HG03378 (cell line): ENCODE measurements at regions not wholly inside any gene's neighbourhood (a gene's known extent, or its start where the extent isn't known, plus 50 kb on each side); places are given as distances from the start of the nearest gene placed in this dataset.

Experiments
- ATAC-seq: cut with Tn5 transposase; IDR thresholded peaks from one replicate; pipeline ENCODE4 v1.9.1; 2021; ENCODE audit warnings: mild to moderate bottlenecking, moderate library complexity; ENCODE audit not compliant: unreplicated experiment

DNA sequence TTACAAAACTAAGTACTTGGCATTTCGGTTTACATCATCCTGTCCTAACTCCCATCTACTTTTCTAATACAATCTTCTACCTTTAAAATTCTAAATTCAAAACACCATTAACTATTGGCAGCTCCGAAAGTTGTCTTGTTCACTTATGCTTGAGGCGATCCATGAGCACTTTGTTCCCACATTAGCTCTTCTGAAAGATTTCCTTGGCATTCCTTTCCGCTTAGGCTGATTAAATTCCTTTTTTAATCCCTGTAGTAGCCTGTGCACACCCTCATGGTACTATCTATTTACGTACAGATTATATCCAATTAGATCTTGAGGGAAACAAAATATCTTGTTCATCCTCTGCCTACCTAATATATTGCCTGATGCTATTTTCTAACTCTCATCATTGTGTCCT is 480.7 kb downstream of the PRKD1 start:
- no peak for ATAC-seq

DNA sequence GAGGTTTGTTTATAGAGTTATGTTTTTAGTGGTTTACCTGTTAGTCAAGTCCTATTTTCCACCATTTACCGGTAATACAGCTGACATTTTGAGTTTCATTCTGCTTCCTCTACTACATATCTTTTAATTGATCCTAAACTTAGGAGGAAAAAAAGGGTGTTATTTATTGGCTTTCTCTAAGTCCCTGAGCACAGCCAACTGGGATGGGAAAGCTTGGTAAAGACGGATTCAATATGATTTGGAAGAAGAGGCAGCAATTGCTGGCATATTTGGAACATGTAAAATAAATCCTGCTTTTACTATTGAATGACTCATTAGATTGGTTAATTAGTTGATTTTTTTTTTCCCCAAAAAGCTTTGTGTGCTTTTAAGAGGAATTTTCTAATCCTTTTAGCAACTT is 475.7 kb downstream of the PRKD1 start:
- no peak for ATAC-seq

DNA sequence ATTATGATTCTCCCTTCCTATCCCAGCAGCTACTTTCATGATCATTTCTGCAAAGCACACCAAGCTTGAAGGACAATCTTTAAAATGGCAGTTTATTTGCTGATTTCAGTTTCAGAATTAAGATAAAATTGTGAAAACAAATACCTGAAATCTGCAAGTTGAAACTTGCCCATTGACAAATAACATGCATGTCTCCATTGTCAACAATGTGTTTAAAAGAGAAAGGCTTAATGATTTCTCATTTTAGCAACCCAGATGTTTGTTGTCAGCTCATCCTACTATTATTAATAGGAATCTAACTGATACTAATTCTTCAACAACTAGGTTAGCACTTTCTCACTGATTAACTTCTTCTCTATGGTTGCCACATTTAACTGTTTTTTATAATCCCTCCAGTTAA is 474.6 kb downstream of the PRKD1 start:
- ATAC-seq = no peak

DNA sequence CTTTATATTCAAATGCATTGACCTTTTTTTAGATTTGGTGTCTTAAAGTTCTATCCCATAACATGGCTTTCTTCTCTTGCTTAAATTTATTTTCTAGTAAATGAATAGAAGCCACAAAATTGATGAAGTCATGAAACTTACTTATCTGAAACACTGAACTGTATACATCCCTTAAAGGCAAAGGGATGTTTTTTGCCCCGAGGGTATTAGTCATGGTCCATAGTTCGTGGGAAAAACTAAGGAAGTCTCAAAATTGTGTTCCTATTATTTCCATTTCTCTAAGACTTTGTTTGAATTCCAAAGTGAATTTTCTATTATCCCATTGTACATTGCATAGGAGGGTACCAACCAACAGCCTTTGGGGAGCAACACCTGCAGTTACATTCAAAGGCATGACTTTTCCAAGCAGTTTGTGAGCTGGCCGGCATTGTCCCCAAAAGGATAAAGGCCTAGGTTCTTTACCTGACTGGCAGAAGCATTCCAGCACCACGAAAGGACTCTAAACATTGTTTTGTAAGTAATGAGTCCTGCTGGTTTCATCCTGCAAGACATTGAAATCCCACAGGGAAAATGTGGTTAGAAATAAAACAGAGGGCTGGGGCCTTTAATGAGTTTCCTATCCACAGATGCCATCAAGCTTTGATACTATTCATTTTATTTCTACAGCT is 473.5 kb downstream of the PRKD1 start:
- no peak for ATAC-seq

DNA sequence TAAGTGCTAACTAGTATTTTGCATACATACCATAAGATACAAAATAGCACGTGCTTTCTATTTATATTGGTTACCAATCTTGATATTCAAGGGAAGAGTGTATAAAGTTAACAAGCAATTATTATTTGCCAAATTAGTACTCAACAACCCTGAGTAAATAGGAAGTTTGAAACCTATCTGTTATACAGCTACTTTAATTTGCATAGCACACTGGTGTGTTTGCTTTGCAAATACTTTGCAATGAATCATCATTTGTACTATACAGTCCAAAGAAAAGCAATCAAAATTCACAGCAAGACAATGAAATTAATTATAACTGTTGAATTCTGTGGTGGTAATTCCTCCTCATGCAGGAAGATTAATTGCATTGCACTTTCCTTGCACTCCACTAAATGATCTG is 469.1 kb downstream of the PRKD1 start:
- no peak for ATAC-seq

DNA sequence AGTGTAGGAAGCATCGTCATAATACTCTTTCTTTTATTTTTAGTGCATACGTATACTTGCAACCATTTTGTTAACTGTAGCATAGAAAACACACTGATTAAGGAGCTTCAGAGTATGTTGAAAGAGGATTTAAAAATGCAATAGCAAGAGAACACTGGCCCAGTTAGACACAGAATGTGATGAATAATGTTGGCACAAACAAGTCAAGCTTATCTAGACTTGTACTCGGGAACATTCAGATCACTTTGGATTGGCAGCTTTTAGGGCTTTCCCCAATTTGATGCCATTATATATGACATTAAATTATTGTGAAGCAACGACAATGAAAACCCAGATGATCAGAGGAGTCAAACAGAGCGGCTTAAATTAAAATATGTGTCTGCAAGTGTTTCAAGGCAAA is 468.1 kb downstream of the PRKD1 start:
- no peak for ATAC-seq

DNA sequence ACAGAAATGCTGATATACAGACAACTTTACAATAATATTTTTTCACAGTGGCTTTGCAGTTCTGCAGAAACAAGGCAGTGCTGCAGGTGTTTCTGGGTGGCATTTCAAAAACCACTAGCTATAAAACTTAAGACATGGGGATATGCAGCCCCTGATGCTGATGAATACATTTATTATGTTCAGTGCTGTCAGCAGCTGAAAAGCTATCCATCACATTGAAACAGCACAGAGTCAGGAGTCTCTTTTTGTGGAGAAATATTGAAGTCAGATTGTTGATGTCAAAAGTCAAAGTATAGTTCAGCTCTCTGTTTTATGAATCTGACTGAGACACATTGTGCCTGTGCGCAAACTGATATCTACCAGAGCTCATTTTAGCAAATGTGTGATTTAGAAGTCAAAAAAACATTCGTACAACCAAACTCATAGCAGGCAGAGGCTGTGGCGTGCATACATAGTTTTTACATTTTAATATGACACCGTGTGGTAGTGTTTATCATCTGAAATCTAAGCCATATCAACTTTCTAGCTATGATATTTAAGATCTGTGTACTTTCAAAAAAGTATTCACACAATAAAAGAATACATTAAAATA is 467.6 kb downstream of the PRKD1 start:
- ATAC-seq = no peak

DNA sequence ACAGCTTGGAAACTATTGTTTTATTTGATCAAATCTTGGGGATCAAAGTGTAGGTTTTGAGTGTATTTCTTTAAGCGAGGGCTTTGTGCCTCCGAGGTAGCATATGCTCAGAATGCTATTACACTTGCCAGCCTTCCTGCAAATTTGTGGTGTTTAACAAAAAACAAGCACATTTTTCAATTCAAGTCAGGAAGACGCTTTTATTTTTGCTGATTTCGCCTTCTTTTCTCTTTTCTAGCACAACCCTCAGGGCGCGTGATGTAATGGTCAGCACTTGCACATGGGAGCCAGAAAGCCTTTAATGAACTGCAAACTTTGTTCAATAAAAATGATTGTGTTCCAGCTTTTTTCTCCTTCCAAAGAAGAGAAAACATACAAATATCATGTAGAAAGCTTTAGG is 466.5 kb downstream of the PRKD1 start:
- ATAC-seq = no peak

DNA sequence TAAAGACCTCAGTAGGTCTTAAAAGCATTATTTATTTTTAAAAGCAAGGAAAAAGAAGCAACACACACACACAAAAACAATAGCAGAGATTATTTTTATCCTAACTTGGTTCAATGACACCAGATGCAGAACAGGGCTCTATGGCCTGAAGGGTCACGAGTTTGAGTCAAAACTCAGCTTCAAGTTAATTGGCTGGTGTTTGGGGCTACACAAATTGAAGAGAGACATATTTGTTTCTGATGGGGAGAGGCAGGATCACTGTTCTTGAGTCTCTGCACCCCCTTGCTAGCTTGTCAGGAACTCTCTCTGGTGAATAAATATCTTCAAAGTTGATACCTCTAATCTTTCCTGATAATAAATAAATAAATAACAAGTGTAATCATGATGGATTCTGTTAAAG is 466.1 kb downstream of the PRKD1 start:
- ATAC-seq = no peak

DNA sequence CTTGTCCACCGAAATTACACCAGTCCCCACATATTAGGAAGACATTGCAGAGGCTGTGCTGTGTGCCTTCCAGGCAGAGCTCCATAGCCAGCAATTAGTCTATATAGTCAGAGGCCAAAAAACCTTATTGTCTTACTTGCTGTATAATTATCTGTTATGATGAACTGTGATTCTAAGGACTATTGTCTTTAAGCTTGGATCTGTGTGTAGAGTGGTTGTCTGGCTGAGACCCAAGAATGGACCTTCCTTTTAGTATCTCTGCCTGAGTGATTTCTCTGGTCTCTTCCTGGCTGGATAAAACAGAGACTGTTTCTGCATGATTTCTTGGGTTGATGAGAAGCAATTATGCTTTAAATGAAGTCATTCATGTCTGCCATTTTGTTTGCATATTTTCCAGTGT is 465.3 kb downstream of the PRKD1 start:
- ATAC-seq = no peak

DNA sequence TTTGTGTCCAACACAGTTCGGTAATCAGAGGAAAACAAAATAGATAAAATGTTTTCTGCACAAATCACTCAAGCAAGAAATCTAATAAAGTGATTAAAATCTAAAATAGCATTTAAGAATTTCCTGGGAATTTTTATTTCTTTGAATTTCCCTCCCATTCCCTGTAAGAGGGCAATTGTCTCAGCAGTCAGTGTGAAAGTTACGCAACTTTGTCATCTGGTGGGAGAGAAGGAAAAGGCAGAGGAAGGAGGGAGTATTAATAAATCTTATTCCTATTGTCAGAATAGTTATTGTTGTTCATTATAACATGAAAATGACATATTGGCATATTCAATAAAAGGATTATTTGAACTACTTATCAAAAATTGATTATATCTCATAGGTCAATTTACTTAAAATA is 464.9 kb downstream of the PRKD1 start:
- ATAC-seq = no peak

DNA sequence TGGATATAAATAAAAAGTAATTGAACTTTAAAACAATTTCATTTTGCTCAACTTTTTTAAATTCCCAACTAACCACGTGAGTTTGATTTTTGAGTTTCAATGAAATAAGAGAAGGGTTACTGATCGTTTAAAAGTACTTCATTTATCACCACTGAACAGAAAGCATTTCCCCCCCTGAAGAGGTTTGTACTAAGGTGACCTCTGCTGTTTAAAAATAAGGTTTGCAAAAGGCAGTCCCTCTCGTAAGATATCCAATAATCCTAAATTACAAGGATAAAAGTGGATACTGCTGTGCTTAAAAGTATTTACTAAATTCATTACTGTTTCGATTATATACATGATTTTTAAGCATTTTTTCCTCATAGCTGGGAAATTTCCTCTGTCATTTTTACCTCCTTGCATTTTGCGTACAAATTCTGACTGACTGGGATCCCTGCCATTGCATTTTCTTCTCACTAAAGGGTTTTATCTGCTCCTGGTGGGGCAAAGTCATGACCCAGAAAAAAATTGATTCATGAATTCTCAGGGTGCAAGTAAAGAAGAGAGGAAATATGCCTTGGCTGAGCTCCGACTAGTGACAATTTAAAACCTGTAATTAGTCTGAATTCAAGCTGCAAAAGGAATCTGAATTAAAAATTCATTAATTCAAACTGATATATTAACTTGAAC is 463.8 kb downstream of the PRKD1 start:
- no peak for ATAC-seq

DNA sequence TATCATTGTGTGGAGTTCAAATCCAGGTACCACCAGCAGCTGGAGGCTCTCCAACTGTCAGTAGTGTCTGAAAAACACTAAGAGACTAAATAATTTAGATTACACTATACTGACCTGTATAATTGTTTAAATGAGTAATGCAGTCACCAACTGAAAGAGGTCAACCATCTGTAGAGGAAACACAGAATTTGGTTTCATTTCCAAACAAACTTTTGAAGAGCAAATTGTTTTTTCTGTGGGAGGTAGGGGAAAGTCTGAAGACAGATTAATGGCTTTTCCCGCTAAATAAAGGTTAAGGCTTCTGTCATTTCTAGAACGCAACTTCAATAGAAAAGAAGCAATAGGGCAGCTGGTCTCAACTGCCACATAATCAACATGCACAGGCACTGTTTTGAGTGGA is 462.6 kb downstream of the PRKD1 start:
- ATAC-seq = no peak

DNA sequence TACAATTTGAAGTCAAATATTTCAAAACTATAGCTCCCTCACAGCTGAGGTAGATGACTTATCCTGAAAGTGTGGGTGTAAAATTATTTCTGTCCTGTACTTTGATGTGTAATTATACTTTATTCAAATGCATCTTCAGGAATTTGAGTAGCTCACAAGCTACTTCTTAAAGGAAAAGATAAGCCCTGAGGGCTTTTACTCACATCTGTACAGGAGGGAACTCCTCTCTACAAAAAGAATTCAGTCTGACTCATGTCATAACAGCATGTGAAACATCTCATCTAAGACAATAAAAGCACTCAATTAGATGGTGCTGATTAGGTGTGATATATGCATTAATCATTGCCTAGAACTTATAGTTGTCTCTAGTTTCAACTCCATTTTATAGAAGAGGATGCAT is 452.0 kb downstream of the PRKD1 start:
- no peak for ATAC-seq

DNA sequence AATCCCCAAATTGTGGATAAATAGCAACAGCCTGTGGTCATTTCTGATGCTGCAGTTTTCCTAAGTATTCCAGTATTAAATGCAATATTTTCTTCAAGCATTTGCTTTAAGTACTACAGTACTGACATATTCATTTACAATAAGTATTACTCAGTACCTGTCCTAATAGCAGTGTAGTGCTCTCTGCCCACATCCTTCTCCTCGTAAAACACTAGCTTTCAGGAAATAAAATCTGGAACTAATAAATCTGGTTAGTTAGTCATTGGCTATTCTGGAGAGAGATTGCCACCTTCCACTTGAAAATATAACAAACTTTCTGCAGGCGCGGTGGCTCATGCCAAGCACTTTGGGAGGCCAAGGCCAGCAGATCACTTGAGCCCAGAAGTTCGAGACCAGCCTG is 441.5 kb downstream of the PRKD1 start:
- ATAC-seq = no peak

DNA sequence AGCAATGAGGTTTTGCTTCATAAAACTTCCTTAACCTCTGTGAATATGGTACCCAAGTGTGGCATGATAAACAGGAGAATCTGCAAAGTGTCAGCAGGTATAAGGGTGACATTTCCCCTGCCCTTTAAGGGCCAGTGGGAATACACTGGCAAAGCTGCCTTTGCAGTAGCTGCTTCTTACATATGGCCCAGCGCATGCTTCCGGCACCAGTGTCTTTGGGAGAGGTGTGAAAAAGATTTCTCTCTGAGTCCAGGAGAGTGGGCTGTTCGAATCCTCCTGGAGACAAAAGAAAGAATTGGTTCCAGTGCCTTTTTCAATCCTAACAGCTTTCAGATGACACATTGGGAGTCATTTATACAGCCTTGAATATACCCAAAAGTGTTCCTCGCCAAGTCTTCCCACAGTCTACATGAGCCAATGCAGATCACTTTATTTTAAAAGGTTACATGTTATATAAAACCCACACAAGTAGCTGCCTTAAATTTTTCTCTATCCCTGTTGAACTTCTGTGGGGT is 437.7 kb downstream of the PRKD1 start:
- no peak for ATAC-seq

DNA sequence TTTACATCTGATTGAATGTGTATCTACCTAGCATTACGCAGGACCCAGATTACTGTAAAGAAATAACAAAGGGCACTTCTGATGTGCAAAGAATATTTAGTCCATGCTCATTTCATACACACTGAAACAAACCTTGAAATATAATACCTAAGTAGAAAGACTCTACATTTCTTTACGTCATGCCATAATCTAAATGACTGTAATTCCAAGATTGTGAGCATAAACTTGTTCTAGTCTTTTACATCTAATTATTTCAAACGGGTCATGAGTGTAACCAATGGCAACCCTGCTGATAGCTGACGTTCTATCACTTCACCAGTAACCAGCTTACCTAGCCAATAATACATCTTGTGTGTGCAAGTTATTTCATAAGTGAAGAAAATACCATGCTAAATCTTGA is 433.8 kb downstream of the PRKD1 start:
- no peak for ATAC-seq

DNA sequence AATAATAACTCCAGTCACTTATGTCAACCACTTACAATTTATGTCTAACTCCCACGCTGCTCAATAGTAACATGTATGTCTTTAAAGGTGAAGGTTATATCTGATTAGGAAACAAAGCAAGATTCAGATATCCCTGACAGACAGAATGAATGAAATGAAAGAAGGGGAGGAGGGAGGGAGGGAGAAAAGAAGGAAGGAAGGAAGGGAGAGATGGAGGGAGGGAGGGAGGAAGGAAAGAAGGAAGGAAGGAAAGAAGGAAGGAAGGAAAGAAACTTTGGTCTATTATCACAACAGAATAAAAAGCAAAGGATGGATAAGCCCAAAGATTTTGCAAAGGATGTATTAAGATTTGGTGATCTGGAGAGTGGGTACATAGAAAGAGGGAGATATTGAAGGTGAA is 433.3 kb downstream of the PRKD1 start:
- ATAC-seq = no peak

DNA sequence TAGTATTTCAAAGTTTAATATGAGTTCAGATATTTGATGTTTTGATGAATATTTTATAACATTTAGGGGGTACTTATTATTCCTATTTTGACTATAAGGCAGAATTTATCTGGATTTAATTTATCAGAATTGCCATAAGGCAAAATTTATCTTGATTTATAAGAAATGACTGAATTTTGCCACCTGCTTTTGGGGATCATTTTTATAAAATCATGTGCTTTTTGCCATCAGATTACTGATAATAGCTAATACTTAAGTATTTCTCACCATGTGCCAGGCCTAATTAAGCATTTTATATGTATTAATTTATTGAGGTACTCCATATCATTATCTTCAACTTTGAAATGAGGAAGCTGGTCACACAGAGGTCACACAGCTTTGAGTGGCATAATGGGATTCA is 423.7 kb downstream of the PRKD1 start:
- no peak for ATAC-seq

DNA sequence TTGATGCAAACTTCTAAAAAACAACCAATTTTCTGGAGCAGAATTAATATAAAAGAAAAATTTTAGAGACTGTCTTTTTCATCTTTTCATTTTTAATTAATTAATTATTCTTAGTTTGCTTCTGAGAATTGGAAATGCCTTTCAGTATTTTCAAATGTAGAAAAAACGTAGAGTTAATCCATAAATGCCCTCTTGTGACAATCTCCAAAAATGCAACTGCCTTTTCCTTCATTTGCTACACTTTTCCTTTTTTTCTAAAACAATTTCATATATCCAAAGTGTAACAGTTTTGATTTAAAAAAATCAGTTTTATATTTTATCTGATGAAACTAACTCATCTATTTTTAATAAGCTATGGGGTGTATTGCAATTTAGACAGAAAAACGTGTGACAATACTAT is 409.3 kb downstream of the PRKD1 start:
- no peak for ATAC-seq

DNA sequence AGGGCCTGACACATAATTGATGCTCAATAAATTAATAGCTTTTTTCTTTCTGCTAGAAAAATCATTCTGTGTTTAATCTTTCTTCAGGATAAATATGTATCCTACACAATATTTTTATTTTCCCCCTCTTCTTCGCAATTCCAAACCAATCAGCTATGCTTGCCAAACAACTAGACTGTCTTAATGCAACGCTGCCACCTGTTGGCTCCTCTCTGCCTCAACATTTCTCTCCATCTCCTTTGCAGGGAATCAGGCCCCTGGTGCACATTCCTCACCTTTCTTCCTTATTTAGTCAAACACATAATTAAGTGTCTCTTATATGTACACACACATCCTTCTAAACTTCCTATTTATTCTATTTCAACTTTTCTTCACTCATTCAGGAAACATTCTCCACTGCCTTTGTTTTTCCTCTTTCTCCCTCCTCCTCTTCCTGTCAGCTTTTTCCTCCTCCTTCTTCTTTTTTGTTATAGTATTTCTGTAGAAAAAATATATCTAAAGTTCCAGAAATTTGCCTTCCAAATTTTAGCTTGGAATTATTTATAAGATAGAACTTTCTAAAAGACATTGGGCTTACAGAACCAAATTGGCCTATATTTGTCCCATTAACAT is 406.0 kb downstream of the PRKD1 start:
- ATAC-seq = no peak
